22Rv1 (cell line): ENCODE measurements at regions not wholly inside any gene's neighbourhood (a gene's known extent, or its start where the extent isn't known, plus 50 kb on each side); places are given as distances from the start of the nearest gene placed in this dataset.

ENCODE experiments used
- H3K27ac ChIP-seq: fragments of 450-650 bp; 2 replicates; pipeline ENCODE4 v1.5.1; 2017
- ZFX ChIP-seq: fragments of 450-650 bp; IDR thresholded peaks from 2 replicates; pipeline ENCODE4 v1.6.1; 2017; ENCODE audit warnings: antibody characterized with exemption, borderline replicate concordance
- TF ChIP-seq, protein P1 (sequence below): fragments of 450-650 bp; IDR thresholded peaks from 2 replicates; pipeline ENCODE4 v1.5.1; 2017; ENCODE audit warnings: mild to moderate bottlenecking

- TF ChIP-seq, protein P1, sequence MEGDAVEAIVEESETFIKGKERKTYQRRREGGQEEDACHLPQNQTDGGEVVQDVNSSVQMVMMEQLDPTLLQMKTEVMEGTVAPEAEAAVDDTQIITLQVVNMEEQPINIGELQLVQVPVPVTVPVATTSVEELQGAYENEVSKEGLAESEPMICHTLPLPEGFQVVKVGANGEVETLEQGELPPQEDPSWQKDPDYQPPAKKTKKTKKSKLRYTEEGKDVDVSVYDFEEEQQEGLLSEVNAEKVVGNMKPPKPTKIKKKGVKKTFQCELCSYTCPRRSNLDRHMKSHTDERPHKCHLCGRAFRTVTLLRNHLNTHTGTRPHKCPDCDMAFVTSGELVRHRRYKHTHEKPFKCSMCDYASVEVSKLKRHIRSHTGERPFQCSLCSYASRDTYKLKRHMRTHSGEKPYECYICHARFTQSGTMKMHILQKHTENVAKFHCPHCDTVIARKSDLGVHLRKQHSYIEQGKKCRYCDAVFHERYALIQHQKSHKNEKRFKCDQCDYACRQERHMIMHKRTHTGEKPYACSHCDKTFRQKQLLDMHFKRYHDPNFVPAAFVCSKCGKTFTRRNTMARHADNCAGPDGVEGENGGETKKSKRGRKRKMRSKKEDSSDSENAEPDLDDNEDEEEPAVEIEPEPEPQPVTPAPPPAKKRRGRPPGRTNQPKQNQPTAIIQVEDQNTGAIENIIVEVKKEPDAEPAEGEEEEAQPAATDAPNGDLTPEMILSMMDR = no peak
- TF ChIP-seq ZFX = no peak
- H3K27ac ChIP-seq = no peak overlapping the region
Observed at GRCh38 chr16:64656471-64656870, 465.4 kb downstream of the CDH11 start.

DNA sequence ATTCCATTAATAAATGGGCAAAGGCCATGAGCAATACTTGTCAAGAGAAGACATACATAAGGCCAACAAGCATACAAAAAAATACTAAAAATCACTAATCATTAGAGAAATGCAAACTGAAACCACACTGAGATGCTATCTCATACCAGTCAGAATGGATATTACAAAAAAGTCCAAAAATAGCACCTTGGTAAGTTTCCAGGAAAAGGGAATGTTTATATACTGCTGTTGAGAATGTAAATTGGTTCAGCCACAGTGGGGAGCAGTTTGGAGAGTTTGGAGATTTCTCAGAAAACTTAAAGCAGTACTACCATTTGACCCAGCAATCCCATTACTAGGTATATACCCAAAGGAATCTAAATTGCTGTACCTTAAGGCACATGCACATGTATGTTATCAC lies 467.7 kb downstream of the CDH11 start:
- TF ChIP-seq ZFX = no peak
- TF ChIP-seq, protein P1 = no peak
- H3K27ac ChIP-seq = no peak overlapping the region

GRCh38 chr16:64648282-64648681 lies 473.6 kb downstream of the CDH11 start:
- no peak overlapping the region for H3K27ac ChIP-seq
- no peak for TF ChIP-seq ZFX
- TF ChIP-seq, protein P1 = no peak

DNA sequence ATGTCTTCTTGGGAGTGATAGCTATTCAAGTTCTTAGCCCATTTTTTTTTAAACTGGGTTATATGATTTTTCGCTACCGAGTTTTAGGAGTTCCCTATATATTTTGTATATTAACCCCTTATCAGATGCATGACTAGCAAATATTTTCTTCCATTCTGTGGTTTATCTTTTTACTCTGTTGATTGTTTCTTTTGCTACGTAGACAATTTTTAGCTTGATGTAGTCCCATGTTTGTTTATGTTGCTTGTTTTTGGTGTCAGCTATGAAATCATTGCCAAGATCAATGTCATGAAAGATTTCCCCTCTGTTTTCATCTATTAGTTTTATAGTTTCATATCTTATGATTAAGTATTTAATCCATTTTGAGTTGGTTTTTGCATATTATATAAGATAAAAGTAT lies 480.5 kb downstream of the CDH11 start:
- TF ChIP-seq ZFX = no peak
- TF ChIP-seq, protein P1 = no peak
- no peak overlapping the region for H3K27ac ChIP-seq

DNA sequence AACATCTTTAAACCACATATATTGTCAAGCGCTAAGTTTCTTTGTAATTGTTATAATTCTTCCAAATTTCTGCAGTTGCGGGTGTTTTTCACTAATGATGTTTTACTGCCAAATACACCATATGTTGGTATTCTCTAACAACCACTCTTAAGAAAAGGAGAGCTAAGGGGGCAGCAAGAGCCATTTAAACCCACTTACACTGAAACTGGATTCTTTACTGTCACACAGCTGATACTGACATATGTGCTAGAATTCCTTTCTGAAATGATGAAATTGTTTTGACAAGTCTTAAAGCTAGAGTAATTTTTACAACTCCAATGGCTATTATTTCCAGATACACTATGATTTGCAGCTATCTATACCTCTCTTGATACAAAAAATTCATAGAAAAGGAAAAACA lies 483.1 kb downstream of the CDH11 start:
- no peak overlapping the region for H3K27ac ChIP-seq
- TF ChIP-seq ZFX = no peak
- TF ChIP-seq, protein P1 = no peak

DNA sequence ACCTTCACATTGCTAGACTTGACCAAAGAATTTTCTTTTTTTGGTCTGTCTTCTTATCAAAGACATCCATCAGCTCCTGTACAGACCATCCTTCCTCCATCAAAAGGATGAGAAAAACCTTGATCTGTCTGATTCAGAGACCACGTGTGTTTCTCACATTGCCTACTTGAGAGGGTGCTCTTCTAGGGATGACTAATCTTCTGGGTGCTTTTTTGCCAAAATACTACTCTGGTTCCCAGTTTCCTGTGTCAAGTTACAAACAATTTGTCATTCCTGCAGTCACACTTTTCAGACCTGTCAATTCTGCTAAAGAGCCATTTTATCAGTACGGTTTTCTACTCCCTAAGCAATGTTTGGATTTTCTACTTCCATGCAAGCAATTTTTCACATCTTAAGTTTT lies 492.2 kb downstream of the CDH11 start:
- TF ChIP-seq, protein P1 = no peak
- TF ChIP-seq ZFX = no peak
- H3K27ac ChIP-seq = no peak overlapping the region

- no peak for TF ChIP-seq ZFX
- TF ChIP-seq, protein P1 = no peak
- H3K27ac ChIP-seq = no peak overlapping the region
Observed at GRCh38 chr16:64627781-64628180, 494.1 kb downstream of the CDH11 start.
